K562 (cell line): ENCODE measurements at regions not wholly inside any gene's neighbourhood (a gene's known extent, or its start where the extent isn't known, plus 50 kb on each side); places are given as distances from the start of the nearest gene placed in this dataset.

Experiments used
- ATAC-seq: fragments of 200-7000 bp; cut with Tn5 transposase; 3 replicates; pipeline ENCODE4 v1.9.1; 2020; ENCODE audit warnings: moderate library complexity
- BruUV-seq: library from RNA; stranded (reverse); fragments of 400-500 nt; replicated peaks from 2 replicates; lab custom pipeline; 2021; lab: Mats Ljungman, UMichigan
- CTCF ChIA-PET: fragments of 300-600 bp; formaldehyde crosslinking; extraction: SDS; loops from one replicate; lab custom pipeline; 2021; ENCODE audit warnings: low intra/inter-chr PET ratio; lab: Yijun Ruan, JAX
- POLR2A ChIA-PET: fragments of 300-600, 350-650 bp; sonication (Branson Sonifier 250); formaldehyde crosslinking; extraction: SDS; loops from one replicate; lab custom pipeline; 2021; ENCODE audit warnings: antibody characterized with exemption, inconsistent platforms; lab: Yijun Ruan, JAX
- DNase-seq, 4 experiments: peaks; one replicate each; pipeline versions ENCODE4 v3.0.0 to v3.0.0-alpha.2; 2011 to 2018; ENCODE audit warnings: low spot score in 3 of 4, mixed read lengths in 3 of 4; ENCODE audit errors: extremely low read depth in 1 of 4
- FAIRE-seq: peaks from 2 replicates; lab custom pipeline; 2011; peaks lifted over from hg19 to GRCh38; lab: Jason Lieb, UNC
- H2AFZ ChIP-seq: 2 replicates; pipeline ENCODE4 v1.6.0; 2011; ENCODE audit warnings: low read depth, low read length, control low read depth, inconsistent platforms
- H3K27ac ChIP-seq: fragments of 200-600 bp; 3 replicates; pipeline ENCODE4 v1.8.0; 2011; ENCODE audit warnings: low read depth, mild to moderate bottlenecking, control low read depth, inconsistent platforms, low read length, moderate library complexity, mixed read lengths; ENCODE audit errors: extremely low read depth
- H3K27me3 ChIP-seq, 2 experiments: fragments of 300-600 bp in 1 of 2; 2 replicates in 1 of 2; 3 replicates in 1 of 2; pipeline versions ENCODE4 v1.6.0 to v1.8.0; 2011; ENCODE audit warnings: inconsistent platforms in 2 of 2, low read length in 2 of 2, mild to moderate bottlenecking in 1 of 2, mixed read lengths in 1 of 2, moderate library complexity in 1 of 2; ENCODE audit not compliant: control insufficient read depth in 2 of 2, insufficient read depth in 2 of 2
- H3K36me3 ChIP-seq: fragments of 300-600 bp; 3 replicates; pipeline ENCODE4 v1.8.0; 2011; ENCODE audit warnings: mild to moderate bottlenecking, low read length, inconsistent platforms; ENCODE audit not compliant: control insufficient read depth, insufficient read depth
- H3K4me1 ChIP-seq, 2 experiments: fragments of 200-600 bp in 1 of 2; replicated peaks in 1 of 2; 2 replicates in 1 of 2; 3 replicates in 1 of 2; pipeline versions ENCODE4 v1.5.1 to v1.8.0; 2011; ENCODE audit warnings: inconsistent platforms in 2 of 2, low read length in 2 of 2, mild to moderate bottlenecking in 1 of 2, mixed read lengths in 1 of 2, moderate library complexity in 1 of 2; ENCODE audit not compliant: control insufficient read depth in 2 of 2, insufficient read depth in 2 of 2
- H3K4me2 ChIP-seq: 2 replicates; pipeline ENCODE4 v1.6.1; 2011; ENCODE audit warnings: low read length, control low read depth, inconsistent platforms, mixed read lengths; ENCODE audit not compliant: insufficient read depth
- H3K4me3 ChIP-seq: fragments of 200-600 bp; sonication (generic), shearing (Covaris generic); 2 replicates; pipeline ENCODE4 v1.5.1; 2016; ENCODE audit warnings: control low read depth, inconsistent platforms
- H3K79me2 ChIP-seq: fragments of 200-600 bp; 3 replicates; pipeline ENCODE4 v1.8.0; 2011; ENCODE audit warnings: low read length, inconsistent platforms; ENCODE audit not compliant: control insufficient read depth, insufficient read depth
- H3K9ac ChIP-seq, 2 experiments: 2 replicates each; pipeline versions ENCODE4 v1.6.0 to v1.6.1; 2011; ENCODE audit warnings: low read depth in 2 of 2, low read length in 2 of 2, control low read depth in 1 of 2, inconsistent platforms in 1 of 2, mild to moderate bottlenecking in 1 of 2, mixed read lengths in 1 of 2; ENCODE audit not compliant: insufficient read depth in 1 of 2
- H3K9me1 ChIP-seq: one replicate; pipeline ENCODE4 v1.6.0; 2011; ENCODE audit warnings: inconsistent platforms, mild to moderate bottlenecking, low read length, moderate library complexity; ENCODE audit not compliant: control insufficient read depth, insufficient read depth
- H3K9me3 ChIP-seq: replicated peaks from 2 replicates; pipeline ENCODE4 v1.5.1; 2011; ENCODE audit warnings: low read depth, low read length, inconsistent platforms; ENCODE audit not compliant: control insufficient read depth, insufficient read depth
- H4K20me1 ChIP-seq: replicated peaks from 2 replicates; pipeline ENCODE4 v1.6.1; 2011; ENCODE audit warnings: low read length, inconsistent platforms, mixed read lengths; ENCODE audit not compliant: control insufficient read depth, insufficient read depth
- MYBL2 ChIP-seq, 2 experiments: fragments of 450-650 bp in 1 of 2; sonication (generic) in 1 of 2; formaldehyde crosslinking in 1 of 2; IDR thresholded peaks; 2 replicates each; pipeline versions ENCODE4 v1.6.1 to v1.8.1; 2017 to 2022; ENCODE audit warnings: borderline replicate concordance in 1 of 2, inconsistent platforms in 1 of 2, low read depth in 1 of 2, mild to moderate bottlenecking in 1 of 2, missing genetic modification reagents in 1 of 2, moderate library complexity in 1 of 2
- SPI1 ChIP-seq: IDR thresholded peaks from 2 replicates; pipeline ENCODE4 v1.6.1; 2011; ENCODE audit warnings: low read depth, low read length, control low read depth, borderline replicate concordance
- XRCC4 ChIP-seq: IDR thresholded peaks from one replicate; pipeline ENCODE4 v1.6.1; 2011; ENCODE audit not compliant: insufficient read depth, insufficient read length; ENCODE audit errors: extremely low read depth
- ZNF407 ChIP-seq: fragments of 450-650 bp; IDR thresholded peaks from 2 replicates; pipeline ENCODE4 v1.6.1; 2016; ENCODE audit warnings: low read depth
- WGBS: fragments of 100-300 bp; shearing (Covaris generic); methylation state at CpG from one replicate; pipeline ENCODE4 v1.1.6; 2016; ENCODE audit warnings: low coverage, mixed read lengths; ENCODE audit not compliant: insufficient coverage; ENCODE audit errors: missing lambda C conversion rate; 5-methylcytosine and 5-hydroxymethylcytosine counted together
- in situ Hi-C: fragments of 300-500 bp; cut with MboI; formaldehyde crosslinking; loops from 4 replicates; pipeline ENCODE4 v1.15.0; 2018; ENCODE audit warnings: inconsistent platforms, mixed read lengths
- intact Hi-C: fragments of 100-400 bp; cut with micrococcal nuclease; formaldehyde crosslinking; loops from 2 replicates; pipeline ENCODE4 v1.14.2; 2022

- H3K36me3 ChIP-seq: no peaks in the 10 kb centered on the region
- no peak overlapping the region for H2AFZ ChIP-seq
- ChIA-PET POLR2A (no interaction called here), CTCF (no interaction called here)
- no peak overlapping the region for H3K9ac ChIP-seq
- H3K4me3 ChIP-seq: no peak overlapping the region
- no peak overlapping the region for H3K27ac ChIP-seq
- peaks cover 0 to 45% of the 10 kb centered on the region in 2 experiments; a peak in 2 of 5 replicates for H3K27me3 ChIP-seq
- H3K9me3 ChIP-seq: no peaks in the 10 kb centered on the region
- DNase-seq (no peak), FAIRE-seq (no peak), ATAC-seq (no peak)
- WGBS: 4% methylated on average over 4 of the region's 4 CpGs
- H3K4me2 ChIP-seq: no peak overlapping the region
- H3K79me2 ChIP-seq: no peaks in the 10 kb centered on the region
- intact Hi-C loops: no loop called here
- in situ Hi-C loops: no loop called here
- H3K9me1 ChIP-seq: no peaks in the 10 kb centered on the region
- H4K20me1 ChIP-seq: no peaks in the 10 kb centered on the region
- TF ChIP-seq MYBL2 (IDR thresholded peaks at IDR 0.05; ENCODE audit: low read depth) (no peak), MYBL2 (CRISPR knock-in tag; IDR thresholded peaks at IDR 0.05; ENCODE audit: borderline replicate concordance) (no peak), XRCC4 (no peak), ZNF407 (no peak), SPI1 (no peak)
- no peaks in the 10 kb centered on the region for H3K4me1 ChIP-seq
- no TSS peak for BruUV-seq
Measured at GRCh38 chr15:29383367-29383766, 113.7 kb upstream of the NSMCE3 start.
